BJ (cell line): ENCODE measurements at regions not wholly inside any gene's neighbourhood (a gene's known extent, or its start where the extent isn't known, plus 50 kb on each side); places are given as distances from the start of the nearest gene placed in this dataset.

Experiments used
- CTCF ChIA-PET: fragments of 350-600 bp; formaldehyde crosslinking; extraction: SDS; loops from one replicate; lab custom pipeline; 2021; ENCODE audit warnings: antibody characterized with exemption, inconsistent platforms; lab: Yijun Ruan, JAX
- POLR2A ChIA-PET: fragments of 300-600 bp; sonication (Branson Sonifier 250); formaldehyde crosslinking; extraction: SDS; loops from one replicate; lab custom pipeline; 2021; ENCODE audit warnings: antibody characterized with exemption; lab: Charles Lee
- DNase-seq: peaks from one replicate; pipeline ENCODE4 v3.0.0-alpha.2; 2011; ENCODE audit warnings: low read depth
- H3K27me3 ChIP-seq: 2 replicates; pipeline ENCODE4 v1.6.0; 2011; ENCODE audit warnings: low read length; ENCODE audit not compliant: control insufficient read depth, insufficient read depth
- H3K36me3 ChIP-seq: 2 replicates; pipeline ENCODE4 v1.5.1; 2011; ENCODE audit warnings: low read length; ENCODE audit not compliant: control insufficient read depth, insufficient read depth
- H3K4me3 ChIP-seq: 2 replicates; pipeline ENCODE4 v1.5.1; 2011; ENCODE audit warnings: low read depth, mild to moderate bottlenecking, control low read depth, low read length
- TF ChIP-seq, protein P1 (sequence below): IDR thresholded peaks from 2 replicates; pipeline ENCODE4 v1.5.1; 2011; ENCODE audit warnings: low read depth, mild to moderate bottlenecking, control low read depth, inconsistent platforms, low read length, moderate library complexity; ENCODE audit not compliant: insufficient read depth

DNA sequence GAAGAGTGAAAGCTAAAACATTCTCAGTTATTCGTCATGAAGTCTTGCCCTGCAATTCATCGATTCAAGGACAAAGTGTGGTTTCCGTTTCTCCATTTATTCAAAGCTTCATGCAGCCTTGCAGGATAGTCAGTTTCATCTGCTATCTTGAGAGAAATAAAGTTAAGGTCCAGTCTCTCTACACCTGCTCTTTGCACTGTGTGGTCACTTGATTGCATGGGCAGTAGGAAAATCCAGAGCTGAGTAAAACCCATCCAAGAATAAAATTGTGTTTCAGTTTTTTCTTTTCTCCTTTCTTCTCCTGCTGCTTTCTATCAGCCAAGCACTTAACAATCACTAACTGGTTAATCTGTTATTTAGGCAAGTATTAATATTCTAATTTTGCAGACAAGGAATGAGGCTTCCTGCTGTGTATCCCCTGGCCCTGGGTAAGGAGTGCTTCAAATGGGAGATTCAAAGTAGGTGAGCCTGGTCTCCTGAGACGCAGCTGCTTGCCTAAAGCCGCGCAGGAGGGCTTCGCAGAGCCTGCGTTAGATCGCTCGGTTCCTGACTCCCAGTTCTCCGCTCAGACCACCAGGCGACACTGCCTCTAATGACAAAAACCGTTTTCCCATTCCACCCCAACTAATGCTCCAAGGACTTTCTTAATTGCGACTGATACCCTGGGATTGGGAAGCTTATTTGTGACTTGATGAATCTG is 808.3 kb downstream of the TFAP2A start:
- ChIA-PET CTCF (interaction anchor here (0.6 kb wide), 1 partner anchor 72 kb away, joined by 3 read pairs; no protein-coding TSS in a partner anchor), POLR2A (no interaction called here)
- no peak overlapping the region for H3K4me3 ChIP-seq
- no peaks in the 10 kb centered on the region for H3K27me3 ChIP-seq
- TF ChIP-seq, protein P1, sequence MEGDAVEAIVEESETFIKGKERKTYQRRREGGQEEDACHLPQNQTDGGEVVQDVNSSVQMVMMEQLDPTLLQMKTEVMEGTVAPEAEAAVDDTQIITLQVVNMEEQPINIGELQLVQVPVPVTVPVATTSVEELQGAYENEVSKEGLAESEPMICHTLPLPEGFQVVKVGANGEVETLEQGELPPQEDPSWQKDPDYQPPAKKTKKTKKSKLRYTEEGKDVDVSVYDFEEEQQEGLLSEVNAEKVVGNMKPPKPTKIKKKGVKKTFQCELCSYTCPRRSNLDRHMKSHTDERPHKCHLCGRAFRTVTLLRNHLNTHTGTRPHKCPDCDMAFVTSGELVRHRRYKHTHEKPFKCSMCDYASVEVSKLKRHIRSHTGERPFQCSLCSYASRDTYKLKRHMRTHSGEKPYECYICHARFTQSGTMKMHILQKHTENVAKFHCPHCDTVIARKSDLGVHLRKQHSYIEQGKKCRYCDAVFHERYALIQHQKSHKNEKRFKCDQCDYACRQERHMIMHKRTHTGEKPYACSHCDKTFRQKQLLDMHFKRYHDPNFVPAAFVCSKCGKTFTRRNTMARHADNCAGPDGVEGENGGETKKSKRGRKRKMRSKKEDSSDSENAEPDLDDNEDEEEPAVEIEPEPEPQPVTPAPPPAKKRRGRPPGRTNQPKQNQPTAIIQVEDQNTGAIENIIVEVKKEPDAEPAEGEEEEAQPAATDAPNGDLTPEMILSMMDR, result no peak
- DNase-seq, result no peak
- H3K36me3 ChIP-seq, result no peaks in the 10 kb centered on the region

DNA sequence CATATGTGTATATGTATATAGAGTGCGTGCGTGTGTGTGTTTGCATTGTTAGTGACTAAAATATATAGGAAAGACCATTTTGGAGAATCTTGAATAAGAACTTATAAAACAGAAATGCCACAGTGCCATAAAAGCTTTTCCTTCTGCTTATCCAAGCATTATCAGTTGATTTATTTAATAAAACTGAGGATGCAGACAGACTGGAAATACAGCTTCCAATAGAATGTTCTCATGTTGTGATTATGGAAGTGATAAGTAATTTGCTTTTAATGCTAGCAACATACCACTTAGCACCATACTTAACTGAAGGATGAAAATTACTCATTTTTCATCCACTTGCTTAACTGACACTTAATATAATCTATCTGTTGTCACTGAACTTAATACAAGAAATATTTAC is 820.1 kb downstream of the TFAP2A start:
- ChIA-PET POLR2A (no interaction called here), CTCF (no interaction called here)
- H3K27me3 ChIP-seq, result no peaks in the 10 kb centered on the region
- TF ChIP-seq, protein P1, result no peak
- H3K4me3 ChIP-seq, result no peak overlapping the region
- DNase-seq, result no peak
- no peaks in the 10 kb centered on the region for H3K36me3 ChIP-seq

DNA sequence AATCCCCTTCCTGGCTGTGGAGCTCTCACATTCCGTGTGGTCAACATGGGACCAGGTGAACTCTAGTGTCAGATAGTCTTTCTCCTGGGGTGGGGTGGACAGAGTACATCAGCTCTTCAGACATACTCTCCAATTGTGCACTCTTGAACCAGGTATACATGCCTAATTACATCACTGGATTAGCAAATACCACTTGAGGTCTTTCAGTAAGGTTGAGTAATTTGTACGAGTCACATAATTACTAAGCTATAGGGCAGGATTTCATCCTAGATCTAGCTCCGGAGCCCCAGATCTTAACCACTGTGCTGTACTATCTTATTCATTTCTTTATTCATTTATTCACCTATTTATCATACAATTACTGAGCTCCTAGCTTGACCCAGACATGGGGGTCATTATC is 821.3 kb downstream of the TFAP2A start:
- TF ChIP-seq, protein P1, result no peak
- Histone ChIP-seq H3K4me3 (no peak overlapping the region), H3K27me3 (no peaks in the 10 kb centered on the region), H3K36me3 (no peaks in the 10 kb centered on the region)
- CTCF ChIA-PET, result interaction anchor here (1.9 kb wide), 1 partner anchor 9 kb away, joined by 9 read pairs; no protein-coding TSS in a partner anchor
- no peak for DNase-seq
- POLR2A ChIA-PET, result interaction anchor here (0.6 kb wide), 1 partner anchor 29 kb away, joined by 5 read pairs; no protein-coding TSS in a partner anchor

DNA sequence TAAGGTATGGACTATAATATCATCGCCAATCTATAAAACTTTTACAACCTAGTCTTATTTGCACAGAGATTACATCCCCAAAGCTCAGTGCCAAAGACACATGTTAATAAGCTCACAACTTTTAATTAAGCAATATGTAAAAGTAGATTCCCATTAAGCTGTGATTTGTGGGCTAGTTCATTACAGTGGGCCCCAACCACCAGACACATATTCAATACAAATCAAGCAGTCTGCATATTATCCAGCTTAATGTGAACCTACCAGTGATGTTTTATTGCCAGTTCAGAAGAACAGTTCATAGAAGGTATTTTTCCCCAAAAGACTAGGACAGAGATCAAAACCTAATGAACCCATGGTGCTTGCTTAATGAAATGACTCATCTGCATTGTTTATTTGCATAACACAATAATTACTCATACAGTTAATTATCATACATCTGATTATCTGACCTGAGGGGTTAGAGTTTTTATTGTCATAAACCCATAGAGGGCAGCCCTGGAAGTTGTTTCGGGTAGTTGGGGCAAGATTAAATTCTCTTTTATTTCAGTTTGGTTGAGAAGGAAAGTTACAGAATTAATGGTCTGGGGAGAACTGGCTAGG is 831.0 kb downstream of the TFAP2A start:
- ChIA-PET CTCF (no interaction called here), POLR2A (no interaction called here)
- no peaks in the 10 kb centered on the region for H3K27me3 ChIP-seq
- no peak for DNase-seq
- TF ChIP-seq, protein P1, result no peak
- no peaks in the 10 kb centered on the region for H3K36me3 ChIP-seq
- no peak overlapping the region for H3K4me3 ChIP-seq

DNA sequence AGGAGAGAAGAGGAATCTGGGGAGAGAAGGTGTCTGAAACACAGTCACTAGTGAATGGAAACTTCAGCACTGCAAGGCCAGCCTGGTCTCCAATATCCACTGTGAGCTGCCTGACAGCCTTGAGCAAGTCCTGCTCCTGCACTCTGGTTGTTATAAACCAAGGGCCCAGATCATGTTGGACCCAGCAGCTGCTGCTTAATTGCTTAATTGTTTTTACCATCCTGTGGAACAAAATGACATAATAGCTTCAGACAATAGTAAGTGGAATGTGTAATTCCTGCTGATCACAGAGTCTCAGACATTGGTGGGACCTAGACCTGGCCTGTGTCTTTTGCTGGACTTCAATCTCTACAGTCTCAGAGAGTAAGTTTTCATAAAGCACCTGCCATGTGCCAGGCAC is 833.7 kb downstream of the TFAP2A start:
- CTCF ChIA-PET, result no interaction called here
- DNase-seq, result no peak
- no peak overlapping the region for H3K4me3 ChIP-seq
- TF ChIP-seq, protein P1, result no peak
- POLR2A ChIA-PET, result no interaction called here
- no peaks in the 10 kb centered on the region for H3K27me3 ChIP-seq
- no peaks in the 10 kb centered on the region for H3K36me3 ChIP-seq
